Lower leg skin (tissue), 3 donors: ENCODE measurements at regions not wholly inside any gene's neighbourhood (a gene's known extent, or its start where the extent isn't known, plus 50 kb on each side); places are given as distances from the start of the nearest gene placed in this dataset.
"Not testable (repeated sequence)": the region's sequence is repeated elsewhere in the genome, so short reads cannot be mapped to it uniquely, and the experiment has no call there.

Experiments used
- CTCF ChIP-seq, 3 donors: fragments of 450-650 bp; IDR thresholded peaks; one replicate each; pipeline ENCODE4 v1.5.1; 2016; ENCODE audit warnings: antibody characterized with exemption in 3 of 3, mild to moderate bottlenecking in 3 of 3, moderate library complexity in 2 of 3
- POLR2A ChIP-seq, 2 donors: fragments of 450-650 bp; IDR thresholded peaks; one replicate each; pipeline ENCODE4 v1.6.1; 2016 to 2017; ENCODE audit warnings: antibody characterized with exemption in 2 of 2, mild to moderate bottlenecking in 1 of 2, moderate library complexity in 1 of 2

- TF ChIP-seq CTCF, POLR2A (IDR thresholded peaks at IDR 0.05): not testable (repeated sequence)
Observed at GRCh38 chr6:67767046-67767822, 867.8 kb upstream of the ADGRB3 start.
